Activated CD4-positive, alpha-beta T cell treated with anti-CD3 and anti-CD28 coated beads, Interleukin-2, amount 10 ng/mL, durations not matched to agents 24 days and 14 days (primary cell): ENCODE measurements at regions not wholly inside any gene's neighbourhood (a gene's known extent, or its start where the extent isn't known, plus 50 kb on each side); places are given as distances from the start of the nearest gene placed in this dataset.
"Not testable (repeated sequence)": the region's sequence is repeated elsewhere in the genome, so short reads cannot be mapped to it uniquely, and the experiment has no call there.

Experiments used
- DNase-seq: peaks from one replicate; pipeline ENCODE4 v3.0.0; 2022
- H3K27ac Mint-ChIP-seq: one replicate; pipeline ENCODE4 v1.8.0; 2022; ENCODE audit warnings: mild to moderate bottlenecking, mixed read lengths
- H3K27me3 Mint-ChIP-seq: one replicate; pipeline ENCODE4 v1.8.0; 2022; ENCODE audit warnings: mixed read lengths
- H3K36me3 Mint-ChIP-seq: one replicate; pipeline ENCODE4 v1.8.0; 2022; ENCODE audit warnings: low read depth, mild to moderate bottlenecking, mixed read lengths
- H3K4me1 Mint-ChIP-seq: one replicate; pipeline ENCODE4 v1.8.0; 2021; ENCODE audit warnings: mixed read lengths
- H3K4me3 Mint-ChIP-seq: one replicate; pipeline ENCODE4 v1.8.0; 2022; ENCODE audit warnings: mild to moderate bottlenecking, moderate library complexity, mixed read lengths
- H3K9me3 Mint-ChIP-seq: one replicate; pipeline ENCODE4 v1.8.0; 2021; ENCODE audit warnings: mixed read lengths
- intact Hi-C: fragments of 100-400 bp; cut with micrococcal nuclease; formaldehyde crosslinking; loops from one replicate; pipeline ENCODE4 v1.15.1; 2023

GRCh38 chr4:12691168-12691567 lies 793.0 kb downstream of the RAB28 start:
- Mint-ChIP-seq H3K9me3 (no peaks in the 10 kb centered on the region), H3K27me3 (no peaks in the 10 kb centered on the region), H3K36me3 (no peaks in the 10 kb centered on the region), H3K4me1 (no peaks in the 10 kb centered on the region), H3K27ac (no peak overlapping the region), H3K4me3 (no peak overlapping the region)
- DNase-seq = no peak
- intact Hi-C loops = no loop called here

- intact Hi-C loops = no loop called here
- DNase-seq = no peak
- no peaks in the 10 kb centered on the region for H3K4me1 Mint-ChIP-seq
- H3K9me3 Mint-ChIP-seq = no peaks in the 10 kb centered on the region
- no peaks in the 10 kb centered on the region for H3K36me3 Mint-ChIP-seq
- no peaks in the 10 kb centered on the region for H3K27me3 Mint-ChIP-seq
- no peak overlapping the region for H3K27ac Mint-ChIP-seq
- H3K4me3 Mint-ChIP-seq = no peak overlapping the region
Measured at GRCh38 chr4:12689457-12689856, 794.7 kb downstream of the RAB28 start.

GRCh38 chr4:12679217-12679616 lies 804.9 kb downstream of the RAB28 start:
- no peak overlapping the region for H3K4me3 Mint-ChIP-seq
- no peaks in the 10 kb centered on the region for H3K4me1 Mint-ChIP-seq
- DNase-seq = no peak
- no peaks in the 10 kb centered on the region for H3K9me3 Mint-ChIP-seq
- intact Hi-C loops = no loop called here
- no peaks in the 10 kb centered on the region for H3K36me3 Mint-ChIP-seq
- no peaks in the 10 kb centered on the region for H3K27me3 Mint-ChIP-seq
- H3K27ac Mint-ChIP-seq = no peak overlapping the region

- Mint-ChIP-seq H3K27ac (no peak overlapping the region), H3K4me3 (no peak overlapping the region), H3K36me3 (no peaks in the 10 kb centered on the region), H3K27me3 (no peaks in the 10 kb centered on the region), H3K4me1 (no peaks in the 10 kb centered on the region), H3K9me3 (peaks cover 6% of the 10 kb centered on the region)
- no peak for DNase-seq
- intact Hi-C loops = no loop called here
Measured at GRCh38 chr4:12674184-12674583, 810.0 kb downstream of the RAB28 start.

- H3K27ac Mint-ChIP-seq = no peak overlapping the region
- H3K36me3 Mint-ChIP-seq = no peaks in the 10 kb centered on the region
- no peak for DNase-seq
- peaks cover 6% of the 10 kb centered on the region for H3K9me3 Mint-ChIP-seq
- intact Hi-C loops = no loop called here
- no peaks in the 10 kb centered on the region for H3K27me3 Mint-ChIP-seq
- H3K4me1 Mint-ChIP-seq = no peaks in the 10 kb centered on the region
- H3K4me3 Mint-ChIP-seq = no peak overlapping the region
Measured at GRCh38 chr4:12672303-12672702, 811.8 kb downstream of the RAB28 start.

- Mint-ChIP-seq H3K36me3 (no peaks in the 10 kb centered on the region), H3K4me1 (no peaks in the 10 kb centered on the region), H3K9me3 (no peaks in the 10 kb centered on the region), H3K27me3 (no peaks in the 10 kb centered on the region), H3K27ac (no peak overlapping the region), H3K4me3 (no peak overlapping the region)
- DNase-seq = no peak
- intact Hi-C loops = no loop called here
Measured at GRCh38 chr4:12658146-12658545, 826.0 kb downstream of the RAB28 start.

GRCh38 chr4:12651876-12652275 lies 832.3 kb downstream of the RAB28 start:
- Mint-ChIP-seq H3K36me3 (no peaks in the 10 kb centered on the region), H3K9me3 (no peaks in the 10 kb centered on the region), H3K4me3 (no peak overlapping the region), H3K27me3 (no peaks in the 10 kb centered on the region), H3K4me1 (no peaks in the 10 kb centered on the region), H3K27ac (no peak overlapping the region)
- intact Hi-C loops = no loop called here
- no peak for DNase-seq

- no peaks in the 10 kb centered on the region for H3K9me3 Mint-ChIP-seq
- no peak overlapping the region for H3K4me3 Mint-ChIP-seq
- no peaks in the 10 kb centered on the region for H3K4me1 Mint-ChIP-seq
- H3K27ac Mint-ChIP-seq = no peak overlapping the region
- H3K27me3 Mint-ChIP-seq = no peaks in the 10 kb centered on the region
- intact Hi-C loops = no loop called here
- DNase-seq = no peak
- H3K36me3 Mint-ChIP-seq = no peaks in the 10 kb centered on the region
Measured at GRCh38 chr4:12645732-12646131, 838.4 kb downstream of the RAB28 start.

GRCh38 chr4:12644261-12644660 lies 839.9 kb downstream of the RAB28 start:
- H3K27ac Mint-ChIP-seq = no peak overlapping the region
- H3K9me3 Mint-ChIP-seq = no peaks in the 10 kb centered on the region
- intact Hi-C loops = no loop called here
- no peaks in the 10 kb centered on the region for H3K4me1 Mint-ChIP-seq
- no peaks in the 10 kb centered on the region for H3K36me3 Mint-ChIP-seq
- no peak for DNase-seq
- no peak overlapping the region for H3K4me3 Mint-ChIP-seq
- H3K27me3 Mint-ChIP-seq = no peaks in the 10 kb centered on the region

- Mint-ChIP-seq H3K27ac (no peak overlapping the region), H3K27me3 (no peaks in the 10 kb centered on the region), H3K4me3 (no peak overlapping the region), H3K9me3 (peaks cover 3% of the 10 kb centered on the region), H3K4me1 (no peaks in the 10 kb centered on the region), H3K36me3 (no peaks in the 10 kb centered on the region)
- intact Hi-C loops = no loop called here
- DNase-seq = no peak
Measured at GRCh38 chr4:12636191-12636590, 847.9 kb downstream of the RAB28 start.

GRCh38 chr4:12635629-12636028 lies 848.5 kb downstream of the RAB28 start:
- H3K9me3 Mint-ChIP-seq = peaks cover 3% of the 10 kb centered on the region
- no peak overlapping the region for H3K27ac Mint-ChIP-seq
- H3K4me3 Mint-ChIP-seq = no peak overlapping the region
- intact Hi-C loops = no loop called here
- no peaks in the 10 kb centered on the region for H3K4me1 Mint-ChIP-seq
- no peak for DNase-seq
- no peaks in the 10 kb centered on the region for H3K36me3 Mint-ChIP-seq
- no peaks in the 10 kb centered on the region for H3K27me3 Mint-ChIP-seq

- no peaks in the 10 kb centered on the region for H3K27me3 Mint-ChIP-seq
- DNase-seq = peak; percentile 91
Measured at GRCh38 chr4:12633053-12633651, 851.0 kb downstream of the RAB28 start.

GRCh38 chr4:12615822-12616221 lies 868.3 kb downstream of the RAB28 start:
- Mint-ChIP-seq H3K27me3 (no peaks in the 10 kb centered on the region), H3K27ac (no peak overlapping the region), H3K4me1 (no peaks in the 10 kb centered on the region), H3K9me3 (no peaks in the 10 kb centered on the region), H3K4me3 (no peak overlapping the region), H3K36me3 (no peaks in the 10 kb centered on the region)
- DNase-seq = no peak
- intact Hi-C loops = no loop called here

More at GRCh38 chr4:12633053-12633651, 851.0 kb downstream of the RAB28 start:
- no peaks in the 10 kb centered on the region for H3K36me3 Mint-ChIP-seq
- H3K4me1 Mint-ChIP-seq = no peaks in the 10 kb centered on the region
- intact Hi-C loops = no loop called here
- peaks cover 7% of the 10 kb centered on the region for H3K9me3 Mint-ChIP-seq
- H3K4me3 Mint-ChIP-seq = no peak overlapping the region
- no peak overlapping the region for H3K27ac Mint-ChIP-seq

GRCh38 chr4:12612876-12613275 lies 871.3 kb downstream of the RAB28 start:
- H3K4me1 Mint-ChIP-seq = no peaks in the 10 kb centered on the region
- no peaks in the 10 kb centered on the region for H3K27me3 Mint-ChIP-seq
- no peaks in the 10 kb centered on the region for H3K9me3 Mint-ChIP-seq
- DNase-seq = no peak
- H3K36me3 Mint-ChIP-seq = no peaks in the 10 kb centered on the region
- H3K27ac Mint-ChIP-seq = no peak overlapping the region
- intact Hi-C loops = no loop called here
- H3K4me3 Mint-ChIP-seq = no peak overlapping the region

GRCh38 chr4:12609212-12609875 lies 874.8 kb downstream of the RAB28 start:
- H3K9me3 Mint-ChIP-seq, intact Hi-C loops, H3K4me1 Mint-ChIP-seq, H3K27ac Mint-ChIP-seq, H3K4me3 Mint-ChIP-seq, H3K36me3 Mint-ChIP-seq, H3K27me3 Mint-ChIP-seq, DNase-seq: not testable (repeated sequence)
